Epithelial cell of esophagus (primary cell): ENCODE measurements at regions not wholly inside any gene's neighbourhood (a gene's known extent, or its start where the extent isn't known, plus 50 kb on each side); places are given as distances from the start of the nearest gene placed in this dataset.

Source experiments
- DNase-seq: peaks from one replicate; pipeline ENCODE4 v3.0.0; 2010; ENCODE audit warnings: low read depth
- H3K4me3 ChIP-seq: 2 replicates; pipeline ENCODE4 v1.5.1; 2011; ENCODE audit warnings: mild to moderate bottlenecking, low read length, control low read depth
- TF ChIP-seq, protein P1 (sequence below): IDR thresholded peaks from 2 replicates; pipeline ENCODE4 v1.5.1; 2011; ENCODE audit warnings: low read depth, mild to moderate bottlenecking, low read length, control low read depth, inconsistent platforms; ENCODE audit not compliant: insufficient read depth; ENCODE audit errors: missing control alignments

DNA sequence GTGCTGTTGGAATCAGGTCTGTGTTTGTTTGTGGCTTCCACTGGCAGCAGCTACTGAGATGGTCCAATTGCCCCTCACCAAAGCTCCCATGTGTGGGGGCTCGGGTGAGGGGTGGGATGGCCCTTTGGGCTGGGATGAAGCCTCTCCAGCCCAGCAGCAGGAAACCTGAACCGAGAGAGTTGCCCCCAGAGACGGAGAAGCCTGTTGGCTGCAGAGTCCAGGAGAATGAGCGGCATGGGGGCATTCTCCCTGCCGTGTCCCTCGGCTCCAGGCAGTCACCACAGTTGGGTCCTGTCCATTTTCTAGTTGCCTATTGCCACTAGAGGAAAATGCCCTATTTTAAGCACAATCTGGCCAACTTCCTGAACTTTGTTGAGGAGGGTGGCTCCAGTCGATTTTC, 222.2 kb upstream of the PPP2R2D start:
- TF ChIP-seq, protein P1, sequence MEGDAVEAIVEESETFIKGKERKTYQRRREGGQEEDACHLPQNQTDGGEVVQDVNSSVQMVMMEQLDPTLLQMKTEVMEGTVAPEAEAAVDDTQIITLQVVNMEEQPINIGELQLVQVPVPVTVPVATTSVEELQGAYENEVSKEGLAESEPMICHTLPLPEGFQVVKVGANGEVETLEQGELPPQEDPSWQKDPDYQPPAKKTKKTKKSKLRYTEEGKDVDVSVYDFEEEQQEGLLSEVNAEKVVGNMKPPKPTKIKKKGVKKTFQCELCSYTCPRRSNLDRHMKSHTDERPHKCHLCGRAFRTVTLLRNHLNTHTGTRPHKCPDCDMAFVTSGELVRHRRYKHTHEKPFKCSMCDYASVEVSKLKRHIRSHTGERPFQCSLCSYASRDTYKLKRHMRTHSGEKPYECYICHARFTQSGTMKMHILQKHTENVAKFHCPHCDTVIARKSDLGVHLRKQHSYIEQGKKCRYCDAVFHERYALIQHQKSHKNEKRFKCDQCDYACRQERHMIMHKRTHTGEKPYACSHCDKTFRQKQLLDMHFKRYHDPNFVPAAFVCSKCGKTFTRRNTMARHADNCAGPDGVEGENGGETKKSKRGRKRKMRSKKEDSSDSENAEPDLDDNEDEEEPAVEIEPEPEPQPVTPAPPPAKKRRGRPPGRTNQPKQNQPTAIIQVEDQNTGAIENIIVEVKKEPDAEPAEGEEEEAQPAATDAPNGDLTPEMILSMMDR, result no peak
- DNase-seq, result no peak
- no peak overlapping the region for H3K4me3 ChIP-seq

DNA sequence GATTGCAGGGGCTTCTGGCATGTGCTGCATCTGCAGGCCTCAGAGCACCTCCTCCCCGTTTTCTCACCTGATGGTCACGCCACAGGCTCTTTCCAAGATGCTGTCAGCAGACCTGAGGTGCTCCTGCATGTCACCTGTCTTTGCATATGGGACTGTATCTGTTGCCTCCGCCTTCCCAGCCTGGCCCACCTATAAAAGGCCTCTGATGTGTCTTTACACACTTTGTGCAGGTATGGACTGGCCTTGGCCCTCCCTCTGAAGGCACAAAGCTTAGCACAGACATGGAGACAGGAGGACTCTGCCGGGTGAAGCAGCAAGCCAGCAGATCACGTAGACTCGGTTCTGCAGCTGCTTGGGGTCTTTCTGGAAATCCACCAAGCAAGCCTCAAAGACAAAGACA, 220.9 kb upstream of the PPP2R2D start:
- no peak overlapping the region for H3K4me3 ChIP-seq
- TF ChIP-seq, protein P1, result no peak
- no peak for DNase-seq

- H3K4me3 ChIP-seq, result no peak overlapping the region
- no peak for DNase-seq
- TF ChIP-seq, protein P1, result no peak
Measured at GRCh38 chr10:131681122-131681521, 219.7 kb upstream of the PPP2R2D start.

DNA sequence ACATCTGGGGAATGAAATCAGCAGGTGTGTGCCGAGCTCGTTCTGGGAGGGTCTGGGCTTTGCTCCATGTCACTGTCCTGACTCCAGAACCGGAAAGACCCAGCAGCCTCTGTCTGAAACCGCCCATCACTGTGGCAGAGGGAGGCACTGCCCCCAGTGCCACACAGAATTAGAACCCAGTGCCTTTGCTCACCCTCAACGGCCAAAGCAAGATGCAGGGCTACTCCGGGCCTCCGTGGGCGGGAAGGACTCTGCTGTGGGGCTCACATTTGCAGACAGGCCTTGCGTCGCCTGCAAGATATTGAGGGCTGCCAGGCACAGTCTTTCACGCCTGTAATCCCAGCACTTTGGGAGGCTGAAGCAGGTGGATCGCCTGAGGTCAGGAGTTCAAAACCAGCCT, 219.2 kb upstream of the PPP2R2D start:
- TF ChIP-seq, protein P1, result no peak
- no peak for DNase-seq
- H3K4me3 ChIP-seq, result no peak overlapping the region

DNA sequence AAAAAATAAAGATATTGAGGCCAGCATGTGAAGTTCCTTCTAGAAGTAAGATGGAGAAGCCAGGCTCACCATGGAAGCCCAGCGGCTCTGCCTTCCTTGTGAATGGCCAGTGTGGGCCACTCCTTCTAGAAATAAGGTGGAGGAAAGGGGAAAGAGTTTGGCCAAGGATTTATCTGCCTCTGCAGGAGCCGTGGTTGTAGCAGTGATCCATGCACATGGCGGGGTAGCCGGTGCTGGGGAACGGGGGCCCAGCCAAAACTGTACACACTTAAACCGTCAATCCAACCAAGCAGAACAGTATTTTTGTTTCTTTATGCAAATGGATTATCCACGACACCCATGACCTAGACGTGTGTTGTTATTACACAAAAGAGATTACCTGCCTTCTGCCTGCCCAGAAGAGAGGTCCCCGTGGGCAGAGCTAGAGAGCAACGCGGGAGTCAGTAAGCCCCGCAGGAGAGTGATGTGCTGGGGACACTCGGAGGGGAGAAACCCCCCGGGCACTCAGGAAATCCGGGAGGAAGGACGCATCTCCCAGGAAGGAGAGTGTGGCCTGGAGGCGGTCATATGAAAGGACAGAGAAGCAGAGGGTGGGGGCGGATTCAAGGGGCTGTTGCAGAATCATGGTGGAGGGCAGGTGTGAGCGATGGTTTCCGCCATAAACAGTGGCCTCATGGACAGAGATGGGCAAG, 218.4 kb upstream of the PPP2R2D start:
- TF ChIP-seq, protein P1, result no peak
- H3K4me3 ChIP-seq, result no peak overlapping the region
- no peak for DNase-seq

GRCh38 chr10:131683281-131683861, 217.4 kb upstream of the PPP2R2D start:
- TF ChIP-seq, protein P1, result no peak
- DNase-seq, result no peak
- no peak overlapping the region for H3K4me3 ChIP-seq

- no peak for DNase-seq
- no peak overlapping the region for H3K4me3 ChIP-seq
- TF ChIP-seq, protein P1, result no peak
Measured at GRCh38 chr10:131683941-131684340, 216.9 kb upstream of the PPP2R2D start.
